ENCODE measurements at regions not wholly inside any gene's neighbourhood (a gene's known extent, or its start where the extent isn't known, plus 50 kb on each side); places are given as distances from the start of the nearest gene placed in this dataset.

- TF ChIP-seq CTCF (IDR thresholded peaks at IDR 0.05; ENCODE audit: low read depth, low read length, poor library complexity, severe bottlenecking), result no peak
- TF ChIP-seq EZH2phosphoT487 (IDR thresholded peaks at IDR 0.05; ENCODE audit: borderline replicate concordance, low read length), result no peak
Observed at GRCh38 chr6:144728804-144729203, 443.7 kb downstream of the UTRN start.
